HAP-1 (cell line): ENCODE measurements at regions not wholly inside any gene's neighbourhood (a gene's known extent, or its start where the extent isn't known, plus 50 kb on each side); places are given as distances from the start of the nearest gene placed in this dataset.

Source experiments
- DNase-seq, 2 experiments: peaks; one replicate each; pipeline ENCODE4 v3.0.0-alpha.2; 2016 to 2020; ENCODE audit warnings: low spot score in 2 of 2
- H3K27me3 ChIP-seq: fragments of 250-450 bp; sonication (Bioruptor Pico); 2 replicates; pipeline ENCODE4 v1.5.1; 2020; ENCODE audit warnings: low read depth, mild to moderate bottlenecking, moderate library complexity
- H3K36me3 ChIP-seq: fragments of 250-450 bp; sonication (Bioruptor Pico); replicated peaks from 2 replicates; pipeline ENCODE4 v1.5.1; 2020; ENCODE audit warnings: mild to moderate bottlenecking
- H3K4me1 ChIP-seq: fragments of 250-450 bp; sonication (Bioruptor Pico); 2 replicates; pipeline ENCODE4 v1.5.1; 2020; ENCODE audit warnings: mild to moderate bottlenecking
- H3K4me3 ChIP-seq: fragments of 250-450 bp; sonication (Bioruptor Pico); 2 replicates; pipeline ENCODE4 v1.5.1; 2020; ENCODE audit warnings: mild to moderate bottlenecking, moderate library complexity
- H3K9me3 ChIP-seq: fragments of 250-450 bp; sonication (Bioruptor Pico); 2 replicates; pipeline ENCODE4 v1.5.1; 2020; ENCODE audit warnings: mild to moderate bottlenecking, moderate library complexity
- in situ Hi-C: fragments of 300-500 bp; cut with MboI; formaldehyde crosslinking; loops from 3 replicates; pipeline ENCODE4 v1.14.3; 2020; ENCODE audit warnings: low sequenced_read_pairs, inconsistent platforms, mixed read lengths

DNA sequence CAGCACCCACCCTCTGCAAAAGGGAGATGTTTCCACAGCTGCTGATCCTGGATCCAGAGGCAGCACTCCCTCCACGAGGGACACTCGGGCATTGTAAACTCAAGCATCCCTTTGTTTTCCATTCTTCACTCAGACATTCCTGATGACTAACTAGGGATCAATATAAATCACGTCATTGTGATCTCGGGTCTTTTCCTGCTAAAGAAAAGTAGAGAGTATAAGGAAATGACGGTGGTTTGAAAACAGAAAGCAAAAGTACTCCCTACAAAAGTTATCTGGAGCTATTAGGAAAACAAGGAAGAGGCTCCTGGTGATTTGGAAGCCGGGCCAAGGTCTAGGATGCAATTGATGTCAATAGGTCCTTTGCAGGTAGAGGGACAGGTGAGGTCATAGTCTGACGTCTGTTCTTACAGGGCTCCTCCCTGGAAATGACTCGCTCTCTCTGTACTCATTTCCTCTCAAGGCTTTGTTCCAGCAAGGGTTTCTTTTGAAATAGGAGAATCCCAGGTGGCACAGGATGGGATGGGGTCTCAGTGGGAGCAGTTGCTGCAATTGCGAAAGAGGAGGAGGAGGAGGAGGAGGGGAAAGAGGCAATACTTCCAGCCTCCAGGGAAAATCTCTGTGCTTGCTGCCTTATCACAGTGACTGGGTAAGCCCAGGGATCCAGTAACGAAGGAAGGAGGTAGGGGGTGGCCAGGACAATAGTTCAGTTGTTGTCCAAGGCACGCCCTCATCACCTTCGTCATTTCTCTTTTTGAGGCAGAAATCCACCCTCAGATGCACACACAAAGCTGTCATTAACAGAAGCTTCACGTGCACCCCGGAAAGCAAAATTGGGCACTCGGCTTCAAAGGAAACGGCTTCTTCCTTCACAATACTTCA is 222.8 kb downstream of the LY86 start:
- no peaks in the 10 kb centered on the region for H3K9me3 ChIP-seq
- no peaks in the 10 kb centered on the region for H3K4me1 ChIP-seq
- no peak overlapping the region for H3K4me3 ChIP-seq
- in situ Hi-C loops, result no loop called here
- DNase-seq, result no peak
- no peaks in the 10 kb centered on the region for H3K36me3 ChIP-seq
- H3K27me3 ChIP-seq, result peaks cover 11% of the 10 kb centered on the region; the same call in 1 of the 2 replicates

- H3K4me1 ChIP-seq, result no peaks in the 10 kb centered on the region
- no peak for DNase-seq
- peaks cover 4% of the 10 kb centered on the region; the same call in 1 of the 2 replicates for H3K27me3 ChIP-seq
- in situ Hi-C loops, result no loop called here
- no peak overlapping the region for H3K4me3 ChIP-seq
- no peaks in the 10 kb centered on the region for H3K9me3 ChIP-seq
- no peaks in the 10 kb centered on the region for H3K36me3 ChIP-seq
Observed at GRCh38 chr6:6812427-6812826, 223.9 kb downstream of the LY86 start.

DNA sequence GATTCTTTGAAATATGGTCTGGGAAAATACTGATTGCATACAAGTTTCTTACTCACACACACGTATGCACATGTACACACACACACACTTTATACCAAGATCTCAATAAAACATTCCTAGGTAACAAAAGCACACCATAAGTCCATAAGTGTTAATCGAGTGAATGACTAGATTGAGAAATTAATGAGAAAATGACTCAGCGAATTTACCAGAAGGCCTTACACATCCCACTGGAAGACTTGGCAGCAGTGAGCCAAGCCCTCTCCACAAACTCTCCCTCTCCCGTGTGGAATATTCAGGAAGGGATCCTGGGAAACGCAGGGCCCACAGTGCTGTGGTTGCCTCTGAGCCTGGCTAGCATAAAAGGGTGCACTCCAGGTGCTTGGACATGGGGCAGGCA is 227.2 kb downstream of the LY86 start:
- Histone ChIP-seq H3K4me3 (no peak overlapping the region), H3K4me1 (no peaks in the 10 kb centered on the region)
- in situ Hi-C loops, result no loop called here

GRCh38 chr6:6816716-6817115 is 228.2 kb downstream of the LY86 start:
- H3K4me1 ChIP-seq, result no peaks in the 10 kb centered on the region
- no peaks in the 10 kb centered on the region for H3K36me3 ChIP-seq
- no peak overlapping the region for H3K4me3 ChIP-seq
- DNase-seq, result no peak
- no peaks in the 10 kb centered on the region for H3K9me3 ChIP-seq
- H3K27me3 ChIP-seq, result no peaks in the 10 kb centered on the region
- in situ Hi-C loops, result no loop called here

More for the DNA sequence above, 227.2 kb downstream of the LY86 start:
- Histone ChIP-seq H3K27me3 (no peaks in the 10 kb centered on the region), H3K9me3 (no peaks in the 10 kb centered on the region), H3K36me3 (no peaks in the 10 kb centered on the region)
- no peak for DNase-seq

DNA sequence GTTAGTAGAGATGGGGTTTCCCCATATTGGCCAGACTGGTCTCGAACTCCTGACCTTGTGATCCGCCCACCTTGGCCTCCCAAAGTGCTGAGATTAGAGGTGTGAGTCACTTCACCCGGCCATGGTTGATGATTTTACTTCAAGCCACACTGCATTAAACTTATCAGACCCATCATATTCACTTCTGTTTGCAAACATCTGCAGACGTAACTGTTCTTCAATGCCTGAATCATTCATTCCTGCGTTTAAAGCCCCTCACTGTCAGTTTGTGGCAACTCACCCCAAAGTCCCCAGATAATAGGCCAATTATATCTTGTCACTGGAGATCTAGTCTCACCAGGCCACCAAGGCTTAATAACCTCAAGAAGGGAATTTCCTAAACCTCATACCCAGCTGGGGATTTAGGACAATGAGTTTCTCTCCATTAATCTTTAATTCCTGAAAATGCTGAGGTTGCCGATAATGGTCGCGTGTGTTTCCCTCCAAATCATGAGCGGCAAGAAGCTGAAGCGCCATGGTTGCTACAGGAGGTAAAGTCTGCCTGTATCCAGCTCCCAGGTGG is 229.6 kb downstream of the LY86 start:
- in situ Hi-C loops, result no loop called here
- H3K27me3 ChIP-seq, result no peaks in the 10 kb centered on the region
- H3K9me3 ChIP-seq, result no peaks in the 10 kb centered on the region
- no peaks in the 10 kb centered on the region for H3K4me1 ChIP-seq
- no peak overlapping the region for H3K4me3 ChIP-seq
- no peak for DNase-seq
- no peaks in the 10 kb centered on the region for H3K36me3 ChIP-seq

- Histone ChIP-seq H3K36me3 (no peaks in the 10 kb centered on the region), H3K4me3 (no peak overlapping the region), H3K27me3 (no peaks in the 10 kb centered on the region), H3K9me3 (no peaks in the 10 kb centered on the region), H3K4me1 (no peaks in the 10 kb centered on the region)
- in situ Hi-C loops, result no loop called here
- DNase-seq, result no peak
Observed at GRCh38 chr6:6820641-6821238, 232.2 kb downstream of the LY86 start.

DNA sequence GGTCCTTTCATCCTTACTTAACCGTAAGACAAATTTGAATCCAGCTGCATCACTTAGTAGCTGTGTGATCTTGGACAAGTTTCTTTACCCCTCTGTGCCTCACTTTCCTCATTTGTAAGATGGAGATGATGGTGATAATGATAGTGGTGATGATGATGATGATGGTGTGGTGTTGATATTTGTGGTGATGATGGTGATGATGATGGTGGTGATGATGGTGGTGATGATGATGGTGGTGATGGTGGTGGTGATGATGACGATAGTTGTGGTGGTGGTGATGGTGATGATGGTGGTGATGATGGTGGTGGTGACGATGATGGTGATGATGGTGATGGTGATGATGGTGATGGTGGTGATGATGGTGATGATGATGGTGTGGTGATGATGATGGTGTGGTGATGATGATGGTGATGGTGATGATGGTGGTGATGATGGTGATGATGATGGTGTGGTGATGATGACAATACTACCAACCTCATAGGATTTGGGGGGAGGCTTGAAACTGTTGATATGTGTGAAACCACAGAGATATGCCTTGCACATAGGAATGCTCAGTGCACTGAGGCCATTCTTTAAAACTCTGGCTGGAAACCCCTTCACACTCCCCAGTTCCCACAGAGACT is 233.2 kb downstream of the LY86 start:
- in situ Hi-C loops, result no loop called here
- H3K4me1 ChIP-seq, result no peaks in the 10 kb centered on the region
- no peak for DNase-seq

GRCh38 chr6:6823030-6823429 is 234.5 kb downstream of the LY86 start:
- Histone ChIP-seq H3K27me3 (no peaks in the 10 kb centered on the region), H3K36me3 (no peaks in the 10 kb centered on the region), H3K9me3 (no peaks in the 10 kb centered on the region), H3K4me1 (no peaks in the 10 kb centered on the region), H3K4me3 (no peak overlapping the region)
- DNase-seq, result no peak
- in situ Hi-C loops, result no loop called here

More for the DNA sequence above, 233.2 kb downstream of the LY86 start:
- Histone ChIP-seq H3K9me3 (no peaks in the 10 kb centered on the region), H3K36me3 (no peaks in the 10 kb centered on the region), H3K4me3 (no peak overlapping the region), H3K27me3 (no peaks in the 10 kb centered on the region)

DNA sequence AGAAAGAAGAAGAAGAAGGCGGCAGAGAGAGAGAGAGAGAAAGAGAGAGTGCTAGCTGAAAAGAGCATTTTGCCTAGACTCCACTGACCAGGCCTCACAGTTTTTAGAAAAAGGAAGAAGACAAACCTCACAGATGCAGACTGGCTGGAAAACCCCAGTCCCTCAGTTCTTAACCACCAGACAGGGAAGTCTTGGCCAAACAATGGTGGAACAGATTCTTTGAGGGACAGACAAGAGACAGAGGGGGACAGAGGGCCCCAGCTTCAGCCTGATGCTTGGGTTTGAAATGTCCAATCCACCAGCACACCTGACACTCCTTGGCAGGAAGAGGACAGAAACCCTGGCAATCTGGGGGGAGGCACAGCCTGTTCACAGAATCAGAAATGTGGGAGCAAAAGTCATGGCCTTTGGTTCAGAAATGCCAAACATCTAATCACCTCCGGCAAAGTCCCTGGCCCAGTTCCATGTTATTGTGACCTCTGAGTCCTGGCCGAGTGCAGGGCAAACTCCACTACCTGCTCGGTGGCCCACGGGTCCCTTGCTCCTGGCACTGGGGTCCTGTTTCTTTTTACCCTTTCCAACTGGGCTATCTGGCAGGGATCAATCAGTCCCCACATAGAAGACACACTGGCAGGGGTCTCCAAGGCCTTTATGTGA is 235.2 kb downstream of the LY86 start:
- Histone ChIP-seq H3K27me3 (no peaks in the 10 kb centered on the region), H3K36me3 (no peaks in the 10 kb centered on the region), H3K4me3 (no peak overlapping the region), H3K4me1 (no peaks in the 10 kb centered on the region), H3K9me3 (no peaks in the 10 kb centered on the region)
- in situ Hi-C loops, result no loop called here
- no peak for DNase-seq

- no peak overlapping the region for H3K4me3 ChIP-seq
Observed at GRCh38 chr6:6824381-6824780, 235.9 kb downstream of the LY86 start.

GRCh38 chr6:6825193-6825784 is 236.8 kb downstream of the LY86 start:
- H3K9me3 ChIP-seq, result no peaks in the 10 kb centered on the region
- H3K4me1 ChIP-seq, result no peaks in the 10 kb centered on the region
- DNase-seq, result no peak
- H3K36me3 ChIP-seq, result no peaks in the 10 kb centered on the region
- in situ Hi-C loops, result no loop called here
- H3K27me3 ChIP-seq, result no peaks in the 10 kb centered on the region
- no peak overlapping the region for H3K4me3 ChIP-seq

More at GRCh38 chr6:6824381-6824780, 235.9 kb downstream of the LY86 start:
- in situ Hi-C loops, result no loop called here
- Histone ChIP-seq H3K9me3 (no peaks in the 10 kb centered on the region), H3K36me3 (no peaks in the 10 kb centered on the region), H3K27me3 (no peaks in the 10 kb centered on the region), H3K4me1 (no peaks in the 10 kb centered on the region)
- DNase-seq, result no peak

GRCh38 chr6:6826095-6826901 is 237.8 kb downstream of the LY86 start:
- Histone ChIP-seq H3K27me3 (no peaks in the 10 kb centered on the region), H3K9me3 (no peaks in the 10 kb centered on the region), H3K4me3 (no peak overlapping the region), H3K4me1 (no peaks in the 10 kb centered on the region), H3K36me3 (no peaks in the 10 kb centered on the region)
- in situ Hi-C loops, result no loop called here
- no peak for DNase-seq

DNA sequence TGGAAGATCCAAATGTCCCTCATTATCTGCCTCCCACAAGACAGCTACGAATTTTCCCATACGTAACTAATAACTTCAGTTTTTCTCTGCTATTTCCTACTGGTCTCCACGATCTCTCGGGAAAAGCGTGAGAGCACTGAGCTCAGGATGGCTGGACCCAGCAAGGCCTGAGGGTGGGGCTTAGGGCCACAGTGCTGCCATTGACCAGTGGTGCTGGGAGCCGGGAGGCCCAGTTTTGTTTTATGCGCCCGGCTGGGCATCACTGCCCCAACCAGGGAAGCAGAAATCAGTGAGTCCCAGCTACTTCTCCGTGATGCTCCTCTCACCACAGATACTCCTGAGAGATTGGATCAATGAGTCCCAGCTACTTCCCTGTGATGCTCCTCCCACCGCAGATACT is 238.4 kb downstream of the LY86 start:
- no peaks in the 10 kb centered on the region for H3K36me3 ChIP-seq
- no peak overlapping the region for H3K4me3 ChIP-seq
- no peaks in the 10 kb centered on the region for H3K4me1 ChIP-seq
- no peaks in the 10 kb centered on the region for H3K27me3 ChIP-seq
- no peaks in the 10 kb centered on the region for H3K9me3 ChIP-seq
- in situ Hi-C loops, result no loop called here
- no peak for DNase-seq
